GM12878 (cell line): ENCODE measurements at regions not wholly inside any gene's neighbourhood (a gene's known extent, or its start where the extent isn't known, plus 50 kb on each side); places are given as distances from the start of the nearest gene placed in this dataset.

ENCODE experiments used
- ATAC-seq: fragments of 200-7000 bp; cut with Tn5 transposase; 3 replicates; pipeline ENCODE4 v1.9.1; 2020; ENCODE audit warnings: mild to moderate bottlenecking, moderate library complexity
- BruUV-seq: library from RNA; stranded (reverse); fragments of 400-500 nt; replicated peaks from 2 replicates; lab custom pipeline; 2021; lab: Mats Ljungman, UMichigan
- CTCF ChIA-PET: fragments of 300-600 bp; sonication (Branson Sonifier 250); formaldehyde crosslinking; extraction: SDS; loops from one replicate; lab custom pipeline; 2021; ENCODE audit warnings: inconsistent platforms; lab: Yijun Ruan, JAX
- POLR2A ChIA-PET: fragments of 350-600 bp; formaldehyde crosslinking; extraction: SDS; loops from one replicate; lab custom pipeline; 2021; ENCODE audit warnings: inconsistent platforms; lab: Charles Lee
- RAD21 ChIA-PET: fragments of 300-600 bp; sonication (Branson Sonifier 250); formaldehyde crosslinking; loops from one replicate; lab custom pipeline; 2023; ENCODE audit warnings: antibody characterized with exemption; ENCODE audit not compliant: unreplicated experiment; lab: Charles Lee
- SMC1A ChIA-PET: fragments of 300-600 bp; sonication (Branson Sonifier 250); formaldehyde crosslinking; loops from one replicate; lab custom pipeline; 2023; ENCODE audit not compliant: unreplicated experiment, uncharacterized antibody; lab: Charles Lee
- DNase-seq: peaks from one replicate; pipeline ENCODE4 v3.0.0-alpha.2; 2011; ENCODE audit warnings: low read depth, low spot score
- FAIRE-seq: peaks from 3 replicates; lab custom pipeline; 2011; peaks lifted over from hg19 to GRCh38; lab: Jason Lieb, UNC
- H2AFZ ChIP-seq: 2 replicates; pipeline ENCODE4 v1.6.0; 2011; ENCODE audit warnings: low read depth, low read length, control low read depth; ENCODE audit not compliant: control insufficient read depth
- H3K27ac ChIP-seq: 2 replicates; pipeline ENCODE4 v1.5.1; 2011; ENCODE audit warnings: control low read depth; ENCODE audit not compliant: control insufficient read depth, insufficient read depth
- H3K27me3 ChIP-seq, 2 experiments: replicated peaks in 1 of 2; 2 replicates each; pipeline versions ENCODE4 v1.6.0 to v1.6.1; 2011; ENCODE audit warnings: low read length in 1 of 2; ENCODE audit not compliant: control insufficient read depth in 2 of 2, insufficient read depth in 2 of 2
- H3K36me3 ChIP-seq, 2 experiments: 2 replicates each; pipeline ENCODE4 v1.5.1; 2011; ENCODE audit warnings: low read length in 1 of 2; ENCODE audit not compliant: control insufficient read depth in 2 of 2, insufficient read depth in 2 of 2
- H3K4me1 ChIP-seq: 2 replicates; pipeline ENCODE4 v1.6.1; 2011; ENCODE audit warnings: mild to moderate bottlenecking, low read length, moderate library complexity, mixed read lengths; ENCODE audit not compliant: control insufficient read depth, insufficient read depth
- H3K4me2 ChIP-seq: 2 replicates; pipeline ENCODE4 v1.6.0; 2011; ENCODE audit warnings: control low read depth; ENCODE audit not compliant: control insufficient read depth, insufficient read depth
- H3K4me3 ChIP-seq: fragments of 200-600 bp; sonication (generic); 2 replicates; pipeline ENCODE4 v1.5.1; 2016
- H3K79me2 ChIP-seq: 2 replicates; pipeline ENCODE4 v1.6.0; 2011; ENCODE audit warnings: low read length; ENCODE audit not compliant: control insufficient read depth, insufficient read depth
- H3K9ac ChIP-seq: 2 replicates; pipeline ENCODE4 v1.8.0; 2011; ENCODE audit warnings: low read length, control low read depth, mixed read lengths; ENCODE audit not compliant: control insufficient read depth, insufficient read depth
- H3K9me3 ChIP-seq: replicated peaks from 3 replicates; pipeline ENCODE4 v1.5.1; 2011; ENCODE audit warnings: mild to moderate bottlenecking, low read length; ENCODE audit not compliant: control insufficient read depth, insufficient read depth
- H4K20me1 ChIP-seq: 2 replicates; pipeline ENCODE4 v1.6.0; 2011; ENCODE audit not compliant: control insufficient read depth, insufficient read depth
- EGR1 ChIP-seq, 2 experiments: IDR thresholded peaks; 1 replicate in 1 of 2; 2 replicates in 1 of 2; pipeline ENCODE4 v1.6.1; 2011 to 2012; ENCODE audit warnings: low read depth in 2 of 2, low read length in 2 of 2, borderline replicate concordance in 1 of 2, mild to moderate bottlenecking in 1 of 2, moderate library complexity in 1 of 2
- HDAC2 ChIP-seq: fragments of 200-600 bp; sonication (generic); IDR thresholded peaks from 2 replicates; pipeline ENCODE4 v1.6.1; 2017
- RAD21 ChIP-seq: IDR thresholded peaks from 2 replicates; pipeline ENCODE4 v1.6.1; 2011; ENCODE audit warnings: mild to moderate bottlenecking, low read depth, low read length, moderate library complexity; ENCODE audit not compliant: insufficient read depth
- RELA ChIP-seq: fragments of 450-650 bp; IDR thresholded peaks from 2 replicates; pipeline ENCODE4 v1.8.0; 2014; ENCODE audit warnings: borderline replicate concordance; ENCODE audit not compliant: partially characterized antibody
- WGBS: methylation state at CpG from one replicate; pipeline ENCODE4 v1.1.6; 2016; ENCODE audit warnings: low lambda C conversion rate; ENCODE audit not compliant: insufficient replicate concordance, insufficient coverage; ENCODE audit errors: missing lambda C conversion rate; 5-methylcytosine and 5-hydroxymethylcytosine counted together
- in situ Hi-C: fragments of 300-500 bp; cut with MboI; formaldehyde crosslinking; loops from 9 replicates; pipeline ENCODE4 v1.14.3; 2018; ENCODE audit warnings: mixed read lengths
- intact Hi-C: fragments of 100-400 bp; cut with micrococcal nuclease; formaldehyde crosslinking; loops from one replicate; pipeline ENCODE4 v1.14.2; 2022; ENCODE audit not compliant: unreplicated experiment
- TF ChIP-seq, protein P1 (sequence below): IDR thresholded peaks from 2 replicates; pipeline ENCODE4 v1.6.1; 2011; ENCODE audit warnings: borderline replicate concordance, low read depth, mild to moderate bottlenecking, moderate library complexity, low read length; ENCODE audit not compliant: insufficient read depth, poor library complexity, severe bottlenecking
- TF ChIP-seq, protein P2 (sequence below): fragments of 450-650 bp; IDR thresholded peaks from 2 replicates; pipeline ENCODE4 v1.6.1; 2017; ENCODE audit warnings: antibody characterized with exemption, mild to moderate bottlenecking, moderate library complexity

DNA sequence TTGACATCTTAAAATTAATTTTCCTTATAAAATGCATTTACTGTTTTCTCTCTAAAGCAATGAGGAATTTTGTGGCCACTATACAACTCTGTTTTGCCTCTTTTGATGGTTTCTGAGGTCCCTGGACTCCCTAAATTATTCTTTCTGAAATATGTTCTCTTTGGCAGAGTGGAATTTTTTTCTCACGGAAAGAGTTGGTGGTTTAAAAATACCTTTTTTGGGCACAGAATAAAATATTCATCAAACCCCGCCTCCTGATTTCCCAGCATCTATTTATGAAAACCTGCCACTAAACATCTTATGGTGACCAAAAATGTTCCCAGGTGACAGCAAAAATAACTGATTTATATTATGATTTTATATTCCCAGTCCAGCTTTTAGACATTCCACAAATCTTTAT, 165.3 kb upstream of the SYT6 start:
- no TSS peak for BruUV-seq
- intact Hi-C loops: no loop called here

More for the DNA sequence above, 165.3 kb upstream of the SYT6 start:
- ChIA-PET POLR2A (interaction anchor here (0.6 kb wide), 1 partner anchor 184 kb away, joined by 4 read pairs; no protein-coding TSS in a partner anchor), SMC1A (interaction anchor here (0.6 to 1.0 kb wide), 2 partner anchors 28 to 1772 kb away, joined by 3 to 4 read pairs; no protein-coding TSS in a partner anchor), RAD21 (no interaction called here), CTCF (interaction anchor here (1.2 to 1.4 kb wide), 3 partner anchors 26 to 36 kb away, joined by 3 to 5 read pairs (median 3); no protein-coding TSS in a partner anchor)
- Histone ChIP-seq H4K20me1 (no peaks in the 10 kb centered on the region), H3K27ac (no peak overlapping the region), H3K9ac (no peak overlapping the region), H3K36me3 (no peaks in the 10 kb centered on the region), H3K4me1 (no peaks in the 10 kb centered on the region), H3K9me3 (no peaks in the 10 kb centered on the region), H3K4me3 (no peak overlapping the region), H3K4me2 (no peak overlapping the region), H3K27me3 (no peaks in the 10 kb centered on the region), H2AFZ (no peak overlapping the region), H3K79me2 (no peaks in the 10 kb centered on the region)
- in situ Hi-C loops: no loop called here
- FAIRE-seq: no peak
- TF ChIP-seq RAD21 (no peak), RELA (no peak), HDAC2 (no peak), EGR1 (IDR thresholded peaks at IDR 0.05; ENCODE audit: borderline replicate concordance in 1 of 2, low read depth in 2 of 2, low read length in 2 of 2) (no peak)
- TF ChIP-seq, protein P1, sequence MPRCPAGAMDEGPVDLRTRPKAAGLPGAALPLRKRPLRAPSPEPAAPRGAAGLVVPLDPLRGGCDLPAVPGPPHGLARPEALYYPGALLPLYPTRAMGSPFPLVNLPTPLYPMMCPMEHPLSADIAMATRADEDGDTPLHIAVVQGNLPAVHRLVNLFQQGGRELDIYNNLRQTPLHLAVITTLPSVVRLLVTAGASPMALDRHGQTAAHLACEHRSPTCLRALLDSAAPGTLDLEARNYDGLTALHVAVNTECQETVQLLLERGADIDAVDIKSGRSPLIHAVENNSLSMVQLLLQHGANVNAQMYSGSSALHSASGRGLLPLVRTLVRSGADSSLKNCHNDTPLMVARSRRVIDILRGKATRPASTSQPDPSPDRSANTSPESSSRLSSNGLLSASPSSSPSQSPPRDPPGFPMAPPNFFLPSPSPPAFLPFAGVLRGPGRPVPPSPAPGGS: no peak
- TF ChIP-seq, protein P2, sequence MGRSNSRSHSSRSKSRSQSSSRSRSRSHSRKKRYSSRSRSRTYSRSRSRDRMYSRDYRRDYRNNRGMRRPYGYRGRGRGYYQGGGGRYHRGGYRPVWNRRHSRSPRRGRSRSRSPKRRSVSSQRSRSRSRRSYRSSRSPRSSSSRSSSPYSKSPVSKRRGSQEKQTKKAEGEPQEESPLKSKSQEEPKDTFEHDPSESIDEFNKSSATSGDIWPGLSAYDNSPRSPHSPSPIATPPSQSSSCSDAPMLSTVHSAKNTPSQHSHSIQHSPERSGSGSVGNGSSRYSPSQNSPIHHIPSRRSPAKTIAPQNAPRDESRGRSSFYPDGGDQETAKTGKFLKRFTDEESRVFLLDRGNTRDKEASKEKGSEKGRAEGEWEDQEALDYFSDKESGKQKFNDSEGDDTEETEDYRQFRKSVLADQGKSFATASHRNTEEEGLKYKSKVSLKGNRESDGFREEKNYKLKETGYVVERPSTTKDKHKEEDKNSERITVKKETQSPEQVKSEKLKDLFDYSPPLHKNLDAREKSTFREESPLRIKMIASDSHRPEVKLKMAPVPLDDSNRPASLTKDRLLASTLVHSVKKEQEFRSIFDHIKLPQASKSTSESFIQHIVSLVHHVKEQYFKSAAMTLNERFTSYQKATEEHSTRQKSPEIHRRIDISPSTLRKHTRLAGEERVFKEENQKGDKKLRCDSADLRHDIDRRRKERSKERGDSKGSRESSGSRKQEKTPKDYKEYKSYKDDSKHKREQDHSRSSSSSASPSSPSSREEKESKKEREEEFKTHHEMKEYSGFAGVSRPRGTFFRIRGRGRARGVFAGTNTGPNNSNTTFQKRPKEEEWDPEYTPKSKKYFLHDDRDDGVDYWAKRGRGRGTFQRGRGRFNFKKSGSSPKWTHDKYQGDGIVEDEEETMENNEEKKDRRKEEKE: no peak
- DNase-seq: no peak
- no peak for ATAC-seq
- WGBS: 68% methylated on average over 2 of the region's 2 CpGs
